CD8-positive, alpha-beta memory T cell (primary cell): ENCODE measurements at regions not wholly inside any gene's neighbourhood (a gene's known extent, or its start where the extent isn't known, plus 50 kb on each side); places are given as distances from the start of the nearest gene placed in this dataset.

Source experiments
- CTCF ChIA-PET: fragments of 350-600 bp; sonication (Branson Sonifier 250); formaldehyde crosslinking; loops from one replicate; lab custom pipeline; 2021; ENCODE audit warnings: antibody characterized with exemption; lab: Charles Lee
- POLR2A ChIA-PET: fragments of 350-600 bp; sonication (Branson Sonifier 250); formaldehyde crosslinking; loops from one replicate; lab custom pipeline; 2021; ENCODE audit warnings: antibody characterized with exemption; lab: Charles Lee
- DNase-seq, 5 donors: peaks; one replicate each; pipeline versions ENCODE4 v3.0.0 to v3.0.0-alpha.2; 2020 to 2022; ENCODE audit warnings: mixed read lengths in 1 of 5
- H3K27ac ChIP-seq: one replicate; pipeline ENCODE4 v1.7.0; 2013; ENCODE audit warnings: low read depth, mild to moderate bottlenecking, low read length, moderate library complexity
- H3K27me3 ChIP-seq: 2 replicates; pipeline ENCODE4 v1.7.0; 2013; ENCODE audit warnings: low read length, mild to moderate bottlenecking; ENCODE audit not compliant: insufficient read depth, poor library complexity, severe bottlenecking
- H3K36me3 ChIP-seq: 2 replicates; pipeline ENCODE4 v1.7.0; 2013; ENCODE audit warnings: mild to moderate bottlenecking, low read length, moderate library complexity; ENCODE audit not compliant: insufficient read depth
- H3K4me1 ChIP-seq: 2 replicates; pipeline ENCODE4 v1.7.0; 2013; ENCODE audit warnings: mild to moderate bottlenecking, low read length, moderate library complexity; ENCODE audit not compliant: insufficient read depth
- H3K4me3 ChIP-seq: 2 replicates; pipeline ENCODE4 v1.7.0; 2013; ENCODE audit warnings: mild to moderate bottlenecking, low read length
- H3K9me3 ChIP-seq: 2 replicates; pipeline ENCODE4 v1.7.0; 2013; ENCODE audit warnings: mild to moderate bottlenecking, low read length
- H3K27ac Mint-ChIP-seq, 8 donors: one replicate each; pipeline ENCODE4 v1.8.0; 2020 to 2021; ENCODE audit warnings: mixed read lengths in 8 of 8, mild to moderate bottlenecking in 6 of 8, inconsistent platforms in 3 of 8, moderate library complexity in 3 of 8
- H3K27me3 Mint-ChIP-seq, 2 donors: one replicate each; pipeline ENCODE4 v1.8.0; 2020 to 2021; ENCODE audit warnings: mixed read lengths in 2 of 2, mild to moderate bottlenecking in 1 of 2, moderate library complexity in 1 of 2
- H3K36me3 Mint-ChIP-seq, 3 donors: one replicate each; pipeline ENCODE4 v1.8.0; 2020 to 2021; ENCODE audit warnings: mixed read lengths in 3 of 3, inconsistent platforms in 1 of 3, mild to moderate bottlenecking in 1 of 3
- H3K4me1 Mint-ChIP-seq, 3 donors: one replicate each; pipeline ENCODE4 v1.8.0; 2020 to 2021; ENCODE audit warnings: mixed read lengths in 3 of 3, inconsistent platforms in 1 of 3, mild to moderate bottlenecking in 1 of 3
- H3K4me3 Mint-ChIP-seq, 7 donors: one replicate each; pipeline ENCODE4 v1.8.0; 2020 to 2021; ENCODE audit warnings: mixed read lengths in 7 of 7, mild to moderate bottlenecking in 6 of 7, moderate library complexity in 4 of 7, inconsistent platforms in 2 of 7
- H3K9me3 Mint-ChIP-seq, 5 donors: one replicate each; pipeline ENCODE4 v1.8.0; 2020 to 2022; ENCODE audit warnings: mixed read lengths in 5 of 5, mild to moderate bottlenecking in 3 of 5, moderate library complexity in 2 of 5, inconsistent platforms in 1 of 5

GRCh38 chr5:116865651-116866050, 291.0 kb upstream of the SEMA6A start:
- H3K36me3 ChIP-seq: no peaks in the 10 kb centered on the region
- Mint-ChIP-seq H3K9me3 (peaks cover 0 to 7% (median 4%) of the 10 kb centered on the region in 5 donors), H3K36me3 (no peaks in the 10 kb centered on the region), H3K27me3 (no peaks in the 10 kb centered on the region), H3K4me3 (no peak overlapping the region), H3K27ac (no peak overlapping the region), H3K4me1 (no peaks in the 10 kb centered on the region)
- ChIA-PET CTCF (no interaction called here), POLR2A (no interaction called here)
- DNase-seq: no peak
- no peak overlapping the region for H3K4me3 ChIP-seq
- no peaks in the 10 kb centered on the region for H3K9me3 ChIP-seq
- H3K27ac ChIP-seq: no peak overlapping the region
- H3K27me3 ChIP-seq: no peaks in the 10 kb centered on the region
- no peaks in the 10 kb centered on the region for H3K4me1 ChIP-seq

- no peak overlapping the region for H3K4me3 Mint-ChIP-seq
- DNase-seq: no peak
- ChIA-PET CTCF (no interaction called here), POLR2A (no interaction called here)
- Histone ChIP-seq H3K36me3 (no peaks in the 10 kb centered on the region), H3K27me3 (no peaks in the 10 kb centered on the region), H3K4me1 (no peaks in the 10 kb centered on the region), H3K9me3 (no peaks in the 10 kb centered on the region), H3K27ac (no peak overlapping the region), H3K4me3 (no peak overlapping the region)
- H3K27me3 Mint-ChIP-seq: no peaks in the 10 kb centered on the region
- no peaks in the 10 kb centered on the region for H3K36me3 Mint-ChIP-seq
- H3K27ac Mint-ChIP-seq: no peak overlapping the region
- no peaks in the 10 kb centered on the region for H3K4me1 Mint-ChIP-seq
- H3K9me3 Mint-ChIP-seq: peaks cover 0 to 4% (median 2%) of the 10 kb centered on the region in 5 donors
Measured at GRCh38 chr5:116864838-116865190, 290.2 kb upstream of the SEMA6A start.

- ChIA-PET POLR2A (no interaction called here), CTCF (no interaction called here)
- Mint-ChIP-seq H3K4me1 (no peaks in the 10 kb centered on the region), H3K4me3 (no peak overlapping the region), H3K27me3 (no peaks in the 10 kb centered on the region), H3K9me3 (peaks cover 0 to 4% (median 0%) of the 10 kb centered on the region in 5 donors), H3K27ac (no peak overlapping the region), H3K36me3 (no peaks in the 10 kb centered on the region)
- no peak overlapping the region for H3K27ac ChIP-seq
- H3K4me3 ChIP-seq: no peak overlapping the region
- H3K36me3 ChIP-seq: no peaks in the 10 kb centered on the region
- H3K4me1 ChIP-seq: no peaks in the 10 kb centered on the region
- no peaks in the 10 kb centered on the region for H3K27me3 ChIP-seq
- no peak for DNase-seq
- H3K9me3 ChIP-seq: no peaks in the 10 kb centered on the region
Measured at GRCh38 chr5:116864157-116864837, 289.7 kb upstream of the SEMA6A start.

- Mint-ChIP-seq H3K27me3 (no peaks in the 10 kb centered on the region), H3K36me3 (no peaks in the 10 kb centered on the region), H3K4me1 (no peaks in the 10 kb centered on the region), H3K4me3 (no peak overlapping the region), H3K27ac (no peak overlapping the region), H3K9me3 (peaks cover 0 to 4% (median 0%) of the 10 kb centered on the region in 5 donors)
- H3K27me3 ChIP-seq: no peaks in the 10 kb centered on the region
- H3K4me3 ChIP-seq: no peak overlapping the region
- POLR2A ChIA-PET: no interaction called here
- H3K36me3 ChIP-seq: no peaks in the 10 kb centered on the region
- CTCF ChIA-PET: interaction anchor here (0.8 kb wide), 1 partner anchor 9 kb away, joined by 3 read pairs; no protein-coding TSS in a partner anchor
- no peak overlapping the region for H3K27ac ChIP-seq
- no peaks in the 10 kb centered on the region for H3K9me3 ChIP-seq
- DNase-seq: no peak
- no peaks in the 10 kb centered on the region for H3K4me1 ChIP-seq
Measured at GRCh38 chr5:116862632-116863455, 288.2 kb upstream of the SEMA6A start.

GRCh38 chr5:116861666-116862065, 287.0 kb upstream of the SEMA6A start:
- H3K27ac Mint-ChIP-seq: no peak overlapping the region
- H3K4me1 Mint-ChIP-seq: no peaks in the 10 kb centered on the region
- H3K4me3 ChIP-seq: no peak overlapping the region
- DNase-seq: no peak
- no peaks in the 10 kb centered on the region for H3K36me3 Mint-ChIP-seq
- no peaks in the 10 kb centered on the region for H3K9me3 Mint-ChIP-seq
- no peaks in the 10 kb centered on the region for H3K9me3 ChIP-seq
- no peaks in the 10 kb centered on the region for H3K4me1 ChIP-seq
- ChIA-PET POLR2A (no interaction called here), CTCF (no interaction called here)
- H3K36me3 ChIP-seq: no peaks in the 10 kb centered on the region
- no peak overlapping the region for H3K27ac ChIP-seq
- no peaks in the 10 kb centered on the region for H3K27me3 ChIP-seq
- no peak overlapping the region for H3K4me3 Mint-ChIP-seq
- H3K27me3 Mint-ChIP-seq: no peaks in the 10 kb centered on the region

GRCh38 chr5:116861097-116861496, 286.5 kb upstream of the SEMA6A start:
- POLR2A ChIA-PET: no interaction called here
- Mint-ChIP-seq H3K9me3 (no peaks in the 10 kb centered on the region), H3K27ac (no peak overlapping the region), H3K4me1 (no peaks in the 10 kb centered on the region), H3K36me3 (no peaks in the 10 kb centered on the region), H3K4me3 (no peak overlapping the region), H3K27me3 (no peaks in the 10 kb centered on the region)
- Histone ChIP-seq H3K4me1 (no peaks in the 10 kb centered on the region), H3K36me3 (no peaks in the 10 kb centered on the region), H3K27ac (no peak overlapping the region), H3K27me3 (no peaks in the 10 kb centered on the region), H3K4me3 (no peak overlapping the region), H3K9me3 (no peaks in the 10 kb centered on the region)
- DNase-seq: no peak
- CTCF ChIA-PET: no interaction called here

- no peak overlapping the region for H3K27ac Mint-ChIP-seq
- H3K27me3 Mint-ChIP-seq: no peaks in the 10 kb centered on the region
- DNase-seq: no peak
- ChIA-PET POLR2A (no interaction called here), CTCF (no interaction called here)
- H3K36me3 Mint-ChIP-seq: no peaks in the 10 kb centered on the region
- no peaks in the 10 kb centered on the region for H3K4me1 Mint-ChIP-seq
- Histone ChIP-seq H3K36me3 (no peaks in the 10 kb centered on the region), H3K27me3 (no peaks in the 10 kb centered on the region), H3K27ac (no peak overlapping the region), H3K9me3 (no peaks in the 10 kb centered on the region), H3K4me3 (no peak overlapping the region), H3K4me1 (no peaks in the 10 kb centered on the region)
- H3K4me3 Mint-ChIP-seq: no peak overlapping the region
- H3K9me3 Mint-ChIP-seq: no peaks in the 10 kb centered on the region
Measured at GRCh38 chr5:116859666-116860320, 285.2 kb upstream of the SEMA6A start.

- H3K4me3 ChIP-seq: no peak overlapping the region
- H3K27ac ChIP-seq: no peak overlapping the region
- H3K4me1 Mint-ChIP-seq: no peaks in the 10 kb centered on the region
- H3K36me3 ChIP-seq: no peaks in the 10 kb centered on the region
- H3K36me3 Mint-ChIP-seq: no peaks in the 10 kb centered on the region
- H3K27ac Mint-ChIP-seq: no peak overlapping the region
- no peaks in the 10 kb centered on the region for H3K9me3 ChIP-seq
- H3K4me1 ChIP-seq: no peaks in the 10 kb centered on the region
- CTCF ChIA-PET: no interaction called here
- peaks cover 0 to under 1% (median 0%) of the 10 kb centered on the region in 5 donors for H3K9me3 Mint-ChIP-seq
- no peak overlapping the region for H3K4me3 Mint-ChIP-seq
- DNase-seq: no peak
- POLR2A ChIA-PET: no interaction called here
- H3K27me3 Mint-ChIP-seq: no peaks in the 10 kb centered on the region
- no peaks in the 10 kb centered on the region for H3K27me3 ChIP-seq
Measured at GRCh38 chr5:116858705-116859333, 284.2 kb upstream of the SEMA6A start.
